IPS DF 4.7 (cell line): ENCODE measurements at regions not wholly inside any gene's neighbourhood (a gene's known extent, or its start where the extent isn't known, plus 50 kb on each side); places are given as distances from the start of the nearest gene placed in this dataset.

ENCODE experiments used
- DNase-seq: peaks from one replicate; pipeline ENCODE4 v3.0.0-alpha.2; 2013; ENCODE audit warnings: low spot score; ENCODE audit errors: extremely low read depth

DNA sequence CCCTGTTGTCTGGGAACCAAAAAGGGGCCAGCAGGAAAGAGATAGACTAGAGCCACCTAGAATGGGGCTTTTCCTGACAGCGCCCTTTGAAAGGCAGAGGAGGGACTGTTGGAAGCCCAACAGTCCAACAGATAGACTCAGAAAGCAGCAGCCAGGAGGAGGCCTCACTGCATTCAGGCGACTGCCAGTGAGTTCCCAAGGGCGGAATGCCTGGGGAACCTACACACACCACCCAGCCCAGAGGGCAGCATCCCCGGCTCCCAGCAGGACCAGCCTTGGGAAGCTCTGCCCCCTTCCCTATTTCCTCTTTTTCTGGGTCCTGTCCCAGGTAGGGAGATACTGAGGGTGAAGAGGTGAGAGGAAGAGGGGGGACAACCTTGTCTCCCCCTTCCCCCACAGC is 192.4 kb upstream of the KLF4 start:
- no peak for DNase-seq

DNA sequence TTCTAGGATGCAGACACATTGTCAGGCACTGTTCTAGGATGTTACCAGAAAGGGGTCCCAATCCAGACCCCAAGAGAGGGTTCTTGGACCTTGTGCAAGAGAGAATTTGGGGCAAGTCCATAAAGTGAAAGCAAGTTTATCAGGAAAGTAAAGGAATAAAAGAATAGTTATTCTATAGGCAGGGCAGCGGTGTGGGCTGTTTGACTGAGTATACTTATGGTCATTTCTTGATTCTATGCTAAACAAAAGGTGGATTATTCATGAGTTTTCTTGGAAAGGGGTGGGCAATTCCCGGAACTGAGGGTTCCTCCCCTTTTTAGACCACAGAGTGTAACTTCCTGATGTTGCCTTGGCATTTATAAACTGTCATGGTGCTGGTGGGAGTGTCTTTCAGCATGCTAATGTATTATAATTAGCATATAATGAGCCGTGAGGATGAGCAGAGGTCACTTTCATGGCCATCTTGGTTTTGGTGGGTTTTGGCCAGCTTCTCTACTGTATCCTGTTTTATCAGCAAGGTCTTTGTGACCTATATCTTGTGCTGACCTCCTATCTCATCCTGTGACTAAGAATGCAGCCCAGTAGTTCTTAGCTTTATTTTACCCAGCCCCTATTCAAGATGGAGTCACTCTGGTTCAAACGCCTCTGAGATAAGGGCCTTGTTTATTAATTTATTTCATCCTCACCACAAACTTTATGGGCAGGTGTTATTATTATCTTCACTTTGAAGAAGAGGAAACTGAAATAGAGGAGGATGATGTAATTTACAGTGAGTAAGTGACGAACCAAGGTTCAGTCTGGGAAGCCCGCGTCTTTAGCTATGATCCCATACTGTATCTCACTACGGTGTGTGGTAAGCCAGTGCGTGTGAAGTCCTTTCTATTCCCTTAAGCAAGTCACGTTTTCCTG is 186.0 kb upstream of the KLF4 start:
- DNase-seq, result no peak

DNA sequence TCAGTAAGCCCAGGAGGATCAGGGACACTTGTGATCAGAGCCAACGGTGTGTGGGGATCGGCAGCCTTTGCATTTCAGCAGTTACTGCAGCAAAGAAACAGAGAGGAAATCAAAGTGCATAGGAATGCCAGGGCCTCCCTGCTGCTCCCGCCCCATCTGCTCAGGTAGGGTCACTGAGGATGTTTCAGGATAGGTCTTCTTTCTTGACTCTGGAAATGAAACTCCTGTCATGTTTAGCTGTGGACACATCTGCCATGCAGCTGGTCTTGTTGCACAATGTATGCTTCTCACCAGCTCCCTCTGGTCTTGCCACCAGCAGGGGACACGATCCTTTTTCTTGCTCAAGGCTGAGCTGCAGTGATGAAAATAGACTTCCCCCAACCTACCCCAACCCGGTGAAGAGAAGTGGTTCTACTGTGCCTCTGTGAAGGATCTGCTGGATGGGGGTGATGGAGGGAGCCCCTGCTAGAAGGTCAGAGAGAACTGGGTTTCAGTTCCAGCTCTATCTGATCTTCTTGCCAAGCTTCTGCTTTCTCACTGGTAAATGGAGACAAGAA is 185.2 kb upstream of the KLF4 start:
- no peak for DNase-seq

DNA sequence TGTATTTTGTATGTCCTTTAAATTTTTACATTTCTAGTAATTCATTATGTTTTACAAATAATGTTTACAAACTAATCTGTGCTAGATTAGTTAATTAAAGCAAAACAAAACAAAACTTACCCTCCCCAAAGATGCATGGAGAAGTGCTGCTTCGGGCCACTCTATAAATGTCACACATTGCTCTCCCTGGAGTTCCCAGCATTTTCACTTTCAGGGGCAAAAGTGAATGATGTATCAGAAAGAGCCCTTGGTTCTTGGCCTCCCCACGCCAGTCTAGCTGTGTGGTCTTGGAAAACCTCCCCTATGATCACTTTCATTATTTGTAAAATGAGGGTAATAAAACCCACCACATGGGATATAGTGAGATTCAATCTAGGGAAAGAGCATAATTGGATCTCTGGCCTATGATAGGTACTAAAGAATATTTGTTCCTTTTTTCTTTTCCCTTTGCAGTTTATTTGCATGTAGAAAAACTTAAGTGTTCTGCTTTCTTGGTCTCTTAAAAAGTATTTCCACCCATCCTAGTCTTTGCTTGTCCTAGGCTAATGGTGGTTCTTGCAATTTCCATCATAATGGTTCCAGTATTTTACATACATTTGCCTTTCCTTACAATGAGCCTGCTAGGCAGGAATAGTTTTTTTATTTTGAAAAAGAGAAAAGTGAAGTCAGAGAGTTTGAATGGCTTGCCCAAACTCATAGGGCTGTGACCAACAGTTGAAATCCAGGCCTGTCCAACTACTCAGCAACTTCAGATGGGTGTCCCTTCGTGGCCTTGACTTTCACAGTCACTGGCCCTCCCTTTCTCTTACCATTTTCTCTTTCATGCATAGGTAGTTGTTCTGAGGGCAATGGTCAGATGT is 184.5 kb upstream of the KLF4 start:
- no peak for DNase-seq

DNA sequence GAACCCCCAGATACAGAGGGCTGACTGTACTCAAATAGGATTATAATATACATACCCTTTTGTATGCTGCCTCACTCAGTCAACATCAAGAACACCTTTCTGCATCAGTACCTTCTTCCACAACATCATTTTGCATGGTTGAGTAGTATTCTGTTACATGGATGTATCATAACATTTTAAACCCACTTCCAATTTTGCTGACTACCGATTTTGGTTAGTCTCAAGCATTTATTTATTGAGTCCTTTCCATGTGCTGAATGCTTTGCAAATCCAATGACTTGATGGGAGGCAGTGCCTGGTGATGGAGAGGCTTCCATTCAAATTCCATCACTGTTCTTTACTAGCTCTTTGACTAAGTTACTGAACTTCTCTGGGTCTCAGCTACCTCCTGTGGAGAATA is 182.0 kb upstream of the KLF4 start:
- no peak for DNase-seq

DNA sequence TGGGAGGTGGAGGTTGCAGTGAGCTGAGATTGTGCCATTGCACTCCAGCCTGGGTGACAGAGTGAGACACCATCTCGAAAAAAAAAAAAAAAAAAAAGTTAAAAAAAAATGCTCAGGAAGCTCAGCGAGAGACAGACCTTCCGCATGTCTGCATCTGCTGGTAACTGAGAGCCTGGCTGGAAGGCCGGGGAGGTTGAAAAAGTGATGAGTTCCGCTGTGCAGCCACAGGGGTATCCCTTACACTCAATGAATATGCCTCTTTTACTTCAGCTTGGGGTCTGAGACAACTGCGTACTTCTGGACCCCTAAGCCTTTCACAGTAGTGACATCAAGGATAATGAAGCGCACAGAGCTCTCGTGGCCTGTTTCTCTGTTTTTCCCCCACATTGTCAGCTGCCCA is 179.9 kb upstream of the KLF4 start:
- no peak for DNase-seq

DNA sequence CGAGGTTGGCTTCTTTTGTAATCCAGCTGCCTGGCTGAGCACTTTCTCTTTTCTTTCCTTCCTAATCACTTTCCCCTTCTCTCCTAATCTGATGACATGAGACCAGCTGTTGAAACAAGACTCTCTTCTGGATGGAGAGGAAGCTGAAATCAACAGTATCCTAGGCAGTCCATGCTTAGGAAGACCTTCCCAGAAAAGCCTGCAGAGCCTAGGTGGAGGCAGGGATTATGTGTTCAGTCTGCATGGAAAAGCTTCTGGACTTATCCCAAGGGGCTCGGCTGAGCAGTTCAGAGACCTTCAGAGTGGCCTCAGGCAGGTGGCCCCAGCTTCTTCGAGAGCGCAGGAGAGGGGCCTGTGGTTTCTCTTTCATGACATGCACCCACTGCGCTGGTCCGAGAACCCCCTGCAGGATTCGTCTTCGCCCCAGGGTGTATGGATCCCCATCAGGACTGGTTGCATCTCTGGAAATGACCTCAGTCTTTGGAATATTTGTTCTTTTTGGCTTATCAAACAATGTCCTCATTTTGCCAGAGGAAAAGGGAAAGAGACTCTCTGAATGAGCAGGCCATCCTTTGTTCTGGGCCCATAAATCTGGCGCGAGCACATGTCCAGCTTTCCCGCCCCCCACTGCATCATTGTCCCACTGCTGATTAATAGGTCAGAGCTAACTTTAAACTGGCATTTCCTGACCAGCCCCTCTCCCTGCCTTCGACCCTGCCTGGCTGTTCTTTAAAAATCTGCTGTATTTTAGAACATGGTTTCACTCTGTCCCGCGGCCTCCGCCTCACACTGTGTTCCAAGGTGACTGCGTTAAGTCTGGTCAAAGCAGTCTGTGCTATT is 177.9 kb upstream of the KLF4 start:
- DNase-seq, result no peak

DNA sequence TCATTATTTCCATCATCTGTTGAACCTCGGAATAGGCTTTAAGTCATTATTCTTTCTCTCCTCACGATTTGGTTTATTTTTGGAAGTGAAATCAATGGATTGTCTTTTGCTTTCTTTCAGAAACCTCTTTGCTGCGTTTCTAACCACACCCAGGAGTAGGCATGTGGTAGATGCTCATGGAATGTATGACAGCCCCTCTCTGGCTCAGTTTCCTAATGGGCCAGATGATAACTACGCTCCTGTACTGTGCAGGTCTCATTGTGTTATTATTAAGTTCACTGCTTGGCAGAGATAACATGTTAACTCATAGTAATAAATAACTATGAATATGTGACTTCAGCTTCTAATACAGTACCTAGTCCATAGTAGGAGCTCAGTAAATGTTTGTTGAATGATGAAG is 175.5 kb upstream of the KLF4 start:
- DNase-seq, result no peak

DNA sequence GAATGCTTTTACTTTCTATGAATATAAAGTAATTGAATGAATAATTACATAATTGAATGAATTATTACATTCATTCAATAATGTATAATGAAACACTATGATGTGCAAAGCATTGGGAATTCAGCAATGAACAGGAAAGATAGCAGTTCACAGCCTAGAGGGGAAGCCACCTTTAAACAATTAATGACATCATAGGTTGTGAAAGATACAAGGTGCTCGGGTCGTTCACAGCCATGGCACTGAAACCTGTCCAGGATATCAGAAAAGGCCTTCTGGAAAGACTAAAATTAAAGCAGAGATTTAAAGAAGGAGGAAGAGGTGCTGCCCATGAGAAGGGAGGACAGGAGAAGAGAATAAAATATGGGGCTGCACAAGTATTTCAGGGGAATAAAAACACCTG is 171.4 kb upstream of the KLF4 start:
- DNase-seq, result no peak

DNA sequence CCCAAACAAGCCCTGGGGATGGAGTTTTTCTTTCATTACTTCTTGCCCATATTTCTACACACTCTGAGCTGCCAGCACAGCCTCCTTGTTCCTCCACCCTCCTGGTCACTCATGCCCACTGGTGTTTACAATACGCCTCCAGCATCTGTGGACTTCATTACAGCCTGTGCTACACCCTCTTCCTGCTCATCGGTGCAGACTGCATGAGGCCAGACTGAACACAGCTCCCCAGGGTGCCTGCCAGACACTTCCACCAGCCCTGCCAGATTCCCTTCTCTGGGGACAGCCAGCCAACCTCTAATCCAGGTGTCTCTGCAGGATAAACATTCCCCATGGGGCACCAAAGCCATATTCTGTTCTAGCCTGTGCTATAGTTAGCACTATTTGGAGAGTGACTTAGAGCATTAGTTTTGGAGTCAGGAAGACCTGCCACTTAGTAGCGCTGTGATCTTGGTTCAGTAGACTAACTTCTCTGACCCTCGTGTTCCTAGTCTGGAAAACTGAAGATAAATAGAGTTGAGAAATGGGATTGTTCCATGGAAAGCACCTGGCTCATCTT is 163.8 kb upstream of the KLF4 start:
- DNase-seq, result no peak

DNA sequence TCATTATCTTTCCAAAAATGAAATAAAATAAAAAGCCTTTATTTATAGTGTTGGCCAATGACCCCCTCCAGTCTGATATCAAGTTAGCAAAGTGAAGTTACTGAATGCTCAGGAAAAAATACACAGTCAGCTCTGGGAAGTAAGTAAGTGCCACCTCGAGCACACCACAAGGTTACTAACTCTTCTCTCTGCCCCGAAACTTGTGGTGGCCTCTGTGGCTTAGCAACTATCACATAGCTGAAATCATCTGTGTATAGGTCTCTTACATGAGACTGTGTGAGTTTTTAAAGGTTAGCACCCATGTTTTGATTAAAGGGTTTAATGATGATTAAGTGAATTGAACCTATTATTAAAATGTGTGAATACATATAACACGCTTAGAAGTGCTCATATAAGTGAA is 161.4 kb upstream of the KLF4 start:
- no peak for DNase-seq

DNA sequence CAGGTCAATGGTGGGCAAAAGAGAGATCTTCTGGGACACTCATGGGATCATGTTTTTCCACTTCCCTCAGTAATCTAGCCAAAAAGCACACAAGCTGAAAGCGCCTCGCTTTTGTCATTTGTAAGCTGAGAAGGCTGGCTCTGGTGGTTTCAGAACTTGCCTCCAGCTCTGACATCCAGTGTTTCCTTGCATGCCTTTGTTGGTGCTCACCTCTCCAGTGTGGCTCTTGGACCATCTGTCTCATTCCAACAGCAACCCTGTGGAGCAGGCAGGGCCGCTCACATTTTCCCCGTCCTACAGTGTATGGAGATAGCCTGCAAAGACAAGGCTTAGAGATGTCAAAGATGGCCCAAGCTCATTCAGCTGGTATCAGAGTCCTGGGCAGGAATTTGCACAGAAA is 160.8 kb upstream of the KLF4 start:
- no peak for DNase-seq

DNA sequence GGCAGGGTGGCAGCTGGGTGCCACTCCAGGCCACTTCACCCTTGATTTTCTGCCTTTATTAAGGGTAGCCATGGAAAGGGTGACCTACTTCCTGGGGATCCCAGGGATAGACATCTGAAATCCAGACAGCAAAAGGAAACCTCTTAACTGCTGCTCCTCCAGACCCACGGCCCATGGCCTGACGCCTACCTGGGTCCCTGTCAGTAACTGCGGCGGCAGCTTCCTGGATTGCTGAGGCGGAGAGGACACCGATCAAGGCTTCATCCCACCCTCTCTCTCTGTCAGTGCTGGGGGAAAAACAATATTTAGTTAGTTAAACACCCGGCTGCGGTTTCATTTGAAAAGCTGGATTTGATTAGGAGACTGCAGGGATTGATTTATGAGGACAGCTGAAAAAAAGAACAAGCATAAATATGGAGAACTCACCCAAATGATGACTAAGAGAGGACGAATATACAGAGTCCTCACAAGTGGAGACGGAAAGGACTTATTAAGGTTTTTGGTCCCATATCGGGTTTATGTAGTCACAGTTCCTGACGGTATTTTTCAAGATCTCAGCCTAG is 158.7 kb upstream of the KLF4 start:
- DNase-seq, result no peak

DNA sequence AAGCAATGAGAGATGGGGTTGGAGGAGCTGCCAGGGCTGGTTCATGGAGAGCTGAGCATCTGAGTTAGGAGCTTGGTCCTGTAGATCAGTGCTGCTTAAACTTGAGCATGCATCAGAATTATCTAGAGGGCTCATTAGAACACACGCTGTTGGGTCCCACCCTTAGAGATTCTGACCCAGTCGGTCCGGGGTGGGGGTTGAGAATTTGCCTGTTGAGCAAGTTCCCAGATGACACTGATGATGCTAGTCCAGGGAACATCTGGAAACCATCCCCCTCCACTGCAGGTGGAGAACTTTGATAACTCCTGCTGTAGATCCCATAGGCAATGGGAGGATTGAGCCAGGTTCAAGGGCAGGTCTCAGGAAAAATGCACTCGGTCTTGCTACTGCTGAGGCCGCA is 158.0 kb upstream of the KLF4 start:
- no peak for DNase-seq

DNA sequence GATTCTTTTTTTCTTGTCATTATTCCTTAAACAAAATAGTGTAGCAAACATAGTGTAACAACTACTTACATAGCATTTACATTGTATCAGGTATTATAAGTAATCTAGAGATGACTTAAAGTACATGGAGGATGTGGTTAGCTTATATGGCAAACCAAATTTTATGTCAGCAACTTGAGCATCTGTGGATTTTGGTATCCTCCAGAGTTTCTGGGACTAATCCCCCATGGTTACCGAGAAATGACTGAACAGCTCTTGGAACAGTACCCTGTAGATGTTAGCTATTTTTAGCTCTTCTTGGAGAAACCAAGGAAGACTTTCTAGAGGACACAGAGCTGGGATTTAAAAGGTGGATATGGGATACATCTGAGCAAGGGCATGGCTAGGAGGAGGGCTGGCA is 157.6 kb upstream of the KLF4 start:
- no peak for DNase-seq

DNA sequence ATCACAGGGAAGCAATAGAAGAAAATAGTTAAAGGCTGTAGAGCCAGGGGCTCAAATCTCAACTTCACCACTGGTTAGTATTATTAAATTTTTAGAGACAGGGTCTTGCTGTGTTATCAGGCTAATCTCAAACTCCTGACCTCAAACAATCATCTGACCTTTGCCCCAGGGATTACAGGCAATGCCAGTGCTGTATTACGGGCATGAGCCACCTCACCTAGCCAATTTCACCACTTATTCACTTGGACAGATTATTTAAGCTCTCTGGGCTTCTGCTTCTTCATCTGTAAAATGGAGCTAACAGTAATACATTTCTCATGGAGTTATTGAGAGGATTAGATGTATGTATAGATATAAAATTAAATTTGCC is 155.9 kb upstream of the KLF4 start:
- no peak for DNase-seq

DNA sequence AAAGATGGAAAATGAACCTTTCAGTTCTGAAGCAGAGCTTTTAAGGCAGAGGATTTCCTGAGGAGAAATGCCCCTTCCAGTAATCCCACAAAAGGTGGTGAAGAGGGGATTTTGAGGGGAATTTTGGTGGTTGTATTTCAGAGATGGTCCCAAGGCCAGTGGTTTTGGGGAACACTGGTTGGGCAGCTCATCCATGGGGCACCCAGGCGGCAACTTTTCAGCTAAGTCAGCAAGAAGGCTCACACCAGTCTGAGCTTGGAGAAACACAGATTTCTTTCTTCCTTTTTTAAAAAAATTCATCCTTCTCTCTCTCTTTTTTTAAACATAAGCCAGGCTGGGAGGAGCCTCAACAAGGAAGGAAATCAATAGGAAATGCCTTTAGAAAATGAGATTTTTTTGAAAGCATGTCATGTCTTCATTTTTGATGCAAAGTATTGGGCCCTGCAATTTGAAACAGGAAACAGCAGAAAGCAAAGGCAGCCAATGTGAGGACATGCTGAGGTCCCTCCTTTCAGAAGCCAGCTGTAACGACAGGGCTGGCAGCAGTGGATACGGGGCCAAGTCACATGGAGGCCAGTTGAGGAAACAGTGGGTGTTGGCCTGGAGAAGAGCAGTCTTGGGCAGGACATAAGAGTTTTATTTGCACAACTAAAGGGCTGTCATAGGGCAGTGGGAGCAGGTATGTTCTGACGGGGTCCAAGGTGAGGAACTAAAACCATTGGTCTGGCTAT is 155.3 kb upstream of the KLF4 start:
- DNase-seq, result no peak

DNA sequence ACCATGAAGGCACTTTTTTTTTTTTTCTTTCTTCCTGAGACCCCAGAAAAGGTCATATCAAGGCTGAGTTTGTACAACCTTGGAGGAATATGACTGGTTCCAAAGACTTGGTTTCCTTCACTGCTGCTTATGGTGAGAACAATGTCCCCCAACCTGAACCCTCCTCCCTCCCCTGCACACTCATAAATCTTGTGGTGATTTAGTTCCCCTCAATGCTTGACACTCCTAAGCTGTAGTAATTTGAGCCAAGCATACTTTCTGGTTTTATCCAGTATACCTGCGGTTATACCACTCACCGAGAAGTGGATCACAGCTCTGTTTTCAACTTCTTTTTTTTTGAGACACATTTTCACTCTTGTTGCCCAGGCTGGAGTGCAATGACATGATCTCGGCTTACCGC is 149.9 kb upstream of the KLF4 start:
- DNase-seq, result no peak

DNA sequence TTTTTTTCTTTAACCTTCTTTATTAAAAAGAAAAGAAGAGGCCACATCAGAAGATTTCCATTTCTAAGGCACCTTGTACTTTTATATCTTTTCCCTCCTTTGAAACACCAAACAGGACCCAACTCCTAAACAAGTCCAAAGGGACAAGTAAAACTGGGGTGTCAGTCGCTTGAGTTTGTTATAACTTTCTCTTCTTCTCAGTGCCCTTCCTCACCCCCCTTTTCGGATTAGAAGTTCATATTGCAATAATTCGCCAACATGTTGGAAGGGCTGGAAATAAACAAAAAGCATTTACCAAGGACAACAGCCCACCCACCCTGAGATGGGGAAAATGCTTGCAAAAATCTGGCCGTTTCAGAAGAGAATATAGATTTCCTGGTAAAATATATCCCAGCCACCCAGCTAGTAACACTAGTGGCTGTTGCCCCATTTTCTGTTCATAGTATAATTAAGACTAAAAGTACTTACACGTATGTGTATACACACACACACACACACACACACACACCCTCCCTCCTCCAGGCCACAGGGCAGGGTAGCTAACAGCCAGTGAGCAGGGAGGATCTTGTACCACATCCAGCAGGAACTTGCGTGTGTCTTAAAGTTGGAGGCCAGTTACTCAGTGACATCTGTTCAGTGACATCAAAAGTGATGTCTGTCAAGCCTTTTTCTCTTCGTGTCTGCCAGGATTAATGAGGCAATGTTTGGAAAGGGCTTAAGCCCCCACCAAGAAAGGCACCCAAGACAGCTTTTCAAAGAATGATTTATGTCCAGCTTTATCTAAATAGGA is 149.1 kb upstream of the KLF4 start:
- no peak for DNase-seq
